ENCODE measurements at regions not wholly inside any gene's neighbourhood (a gene's known extent, or its start where the extent isn't known, plus 50 kb on each side); places are given as distances from the start of the nearest gene placed in this dataset.
A peak's percentile ranks its signal among the peaks of the same experiment; 100 is the strongest.

DNA sequence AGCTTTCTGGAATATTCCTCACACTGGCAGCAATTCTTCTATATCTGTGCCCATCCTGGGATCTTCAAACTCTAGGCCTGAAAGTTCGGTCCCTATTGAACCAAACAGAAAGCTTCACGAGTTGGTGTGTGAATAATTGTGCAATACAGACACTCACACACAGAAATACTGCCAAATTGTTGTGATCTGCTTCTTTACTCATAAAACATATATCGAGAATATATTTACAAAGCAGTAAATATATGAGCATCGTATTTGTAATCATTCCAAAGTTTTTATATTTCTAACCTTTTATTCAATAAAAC lies 56.6 kb upstream of the BEX4 start:
- no peak for DNase-seq (ENCODE audit: low spot score)

GRCh38 chrX:103157496-103158316 lies 57.2 kb upstream of the BEX4 start:
- peak; percentile 21 for DNase-seq (ENCODE audit: low spot score)

- no peak for DNase-seq (ENCODE audit: low spot score)
Observed at GRCh38 chrX:103155201-103155600, 59.7 kb upstream of the BEX4 start.

- no peak for DNase-seq (ENCODE audit: low spot score)
Observed at GRCh38 chrX:103153661-103154060, 60.7 kb upstream of the NXF3 start.

- DNase-seq (ENCODE audit: low spot score), result no peak
Observed at GRCh38 chrX:103151799-103152198, 58.9 kb upstream of the NXF3 start.

GRCh38 chrX:103149652-103150051 lies 56.7 kb upstream of the NXF3 start:
- no peak for DNase-seq (ENCODE audit: low spot score)

DNA sequence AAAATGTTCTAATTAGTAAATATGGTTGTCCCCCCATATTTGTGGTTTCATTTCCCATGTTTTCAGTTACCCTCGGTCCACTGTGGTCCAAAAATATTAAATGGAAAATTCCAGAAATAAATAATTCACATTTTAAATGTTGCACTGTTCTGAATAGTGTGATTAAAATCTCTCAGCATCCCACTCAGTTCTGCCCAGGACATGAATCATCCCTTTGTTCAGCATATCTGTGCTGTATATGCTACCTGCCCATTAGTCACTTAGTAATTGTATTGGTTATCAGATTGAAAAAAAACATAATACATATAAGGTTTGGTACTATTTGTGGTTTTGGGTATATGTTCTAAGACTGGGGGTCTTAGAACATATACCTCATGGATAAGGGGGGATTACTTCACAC lies 55.1 kb upstream of the NXF3 start:
- DNase-seq (ENCODE audit: low spot score), result no peak

All from iPS-NIHi11 (cell line).